ENCODE measurements at regions not wholly inside any gene's neighbourhood (a gene's known extent, or its start where the extent isn't known, plus 50 kb on each side); places are given as distances from the start of the nearest gene placed in this dataset.

DNA sequence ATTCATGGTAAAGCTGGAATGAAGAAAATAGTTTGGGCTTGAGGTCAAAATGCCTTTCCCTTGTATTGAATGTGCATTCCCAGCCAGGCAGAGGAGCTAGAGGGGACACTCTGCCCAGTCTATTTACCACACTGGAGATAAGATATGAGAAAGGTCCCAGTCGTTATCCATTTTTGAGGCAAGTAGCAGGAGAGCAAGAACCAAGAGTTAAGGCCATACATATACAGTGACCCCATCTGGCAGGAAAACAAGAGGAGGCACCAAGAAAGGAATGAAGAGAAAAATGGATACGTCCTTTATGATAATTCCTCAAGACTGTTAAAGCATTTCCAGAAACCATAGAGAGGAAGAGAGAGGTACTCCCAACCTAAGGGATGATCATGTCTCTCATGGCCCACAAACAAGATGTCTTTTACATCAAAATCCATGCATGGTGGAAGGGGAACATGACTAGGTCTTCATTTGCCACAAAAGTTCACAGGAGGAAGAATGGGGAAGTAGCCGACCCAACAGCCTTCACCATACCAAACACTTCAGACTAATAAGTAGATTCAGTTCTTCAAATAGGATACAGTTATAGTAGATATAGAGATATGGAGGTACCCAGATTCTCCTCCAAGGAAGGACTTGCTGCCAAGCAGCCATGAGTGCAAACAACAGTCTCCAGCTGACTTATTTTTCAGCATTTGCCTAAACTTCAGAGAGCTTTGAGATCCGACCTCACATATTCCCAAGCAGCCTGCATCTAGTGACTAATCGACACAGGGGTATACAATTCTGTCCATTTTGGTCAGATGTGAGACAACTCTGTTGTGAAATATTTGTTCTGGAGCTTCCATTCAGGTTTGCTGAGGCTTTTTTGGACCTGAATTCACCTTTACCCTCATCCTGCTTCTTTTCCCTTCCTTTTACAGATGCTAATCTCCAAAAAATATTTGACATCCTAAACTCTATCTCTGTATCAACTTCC is 61.1 kb upstream of the CCDC71L start:
- Mint-ChIP-seq H3K9me3 (ENCODE audit: low read depth) (no peaks in the 10 kb centered on the region), H3K4me3 (ENCODE audit: low read depth) (no peak overlapping the region), H3K36me3 (ENCODE audit: insufficient read depth) (no peaks in the 10 kb centered on the region), H3K27ac (no peak overlapping the region), H3K4me1 (ENCODE audit: low read depth) (peaks cover 9% of the 10 kb centered on the region), H3K27me3 (peaks cover 2% of the 10 kb centered on the region)
- DNase-seq (ENCODE audit: low spot score, unreplicated experiment), result no peak
- TF ChIP-seq, protein P1, sequence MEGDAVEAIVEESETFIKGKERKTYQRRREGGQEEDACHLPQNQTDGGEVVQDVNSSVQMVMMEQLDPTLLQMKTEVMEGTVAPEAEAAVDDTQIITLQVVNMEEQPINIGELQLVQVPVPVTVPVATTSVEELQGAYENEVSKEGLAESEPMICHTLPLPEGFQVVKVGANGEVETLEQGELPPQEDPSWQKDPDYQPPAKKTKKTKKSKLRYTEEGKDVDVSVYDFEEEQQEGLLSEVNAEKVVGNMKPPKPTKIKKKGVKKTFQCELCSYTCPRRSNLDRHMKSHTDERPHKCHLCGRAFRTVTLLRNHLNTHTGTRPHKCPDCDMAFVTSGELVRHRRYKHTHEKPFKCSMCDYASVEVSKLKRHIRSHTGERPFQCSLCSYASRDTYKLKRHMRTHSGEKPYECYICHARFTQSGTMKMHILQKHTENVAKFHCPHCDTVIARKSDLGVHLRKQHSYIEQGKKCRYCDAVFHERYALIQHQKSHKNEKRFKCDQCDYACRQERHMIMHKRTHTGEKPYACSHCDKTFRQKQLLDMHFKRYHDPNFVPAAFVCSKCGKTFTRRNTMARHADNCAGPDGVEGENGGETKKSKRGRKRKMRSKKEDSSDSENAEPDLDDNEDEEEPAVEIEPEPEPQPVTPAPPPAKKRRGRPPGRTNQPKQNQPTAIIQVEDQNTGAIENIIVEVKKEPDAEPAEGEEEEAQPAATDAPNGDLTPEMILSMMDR (IDR thresholded peaks at IDR 0.05; ENCODE audit: unreplicated experiment), result no peak

DNA sequence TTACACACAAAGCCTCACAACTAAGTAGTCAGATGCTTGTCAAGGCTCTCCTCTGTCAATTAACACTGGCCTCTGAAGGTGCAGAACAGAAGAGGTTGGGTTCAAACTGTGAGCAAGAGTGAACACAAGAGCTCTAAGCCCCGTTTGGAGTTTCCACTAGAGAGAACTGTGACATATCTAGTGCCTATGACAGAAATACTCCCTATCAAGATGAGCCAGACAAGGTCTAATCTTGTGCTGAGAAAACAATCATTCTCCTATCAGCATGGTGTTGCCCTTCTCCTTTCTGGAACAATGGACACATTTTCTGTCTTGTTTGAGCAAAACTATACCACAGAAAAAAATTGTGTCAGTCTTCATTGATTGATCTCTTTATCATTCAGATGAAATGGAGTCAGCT is 62.4 kb upstream of the CCDC71L start:
- TF ChIP-seq, protein P1 (IDR thresholded peaks at IDR 0.05; ENCODE audit: unreplicated experiment), result no peak
- Mint-ChIP-seq H3K4me3 (ENCODE audit: low read depth) (no peak overlapping the region), H3K36me3 (ENCODE audit: insufficient read depth) (no peaks in the 10 kb centered on the region), H3K9me3 (ENCODE audit: low read depth) (no peaks in the 10 kb centered on the region), H3K4me1 (ENCODE audit: low read depth) (peaks cover 9% of the 10 kb centered on the region), H3K27me3 (peaks cover 2% of the 10 kb centered on the region), H3K27ac (no peak overlapping the region)
- no peak for DNase-seq (ENCODE audit: low spot score, unreplicated experiment)

DNA sequence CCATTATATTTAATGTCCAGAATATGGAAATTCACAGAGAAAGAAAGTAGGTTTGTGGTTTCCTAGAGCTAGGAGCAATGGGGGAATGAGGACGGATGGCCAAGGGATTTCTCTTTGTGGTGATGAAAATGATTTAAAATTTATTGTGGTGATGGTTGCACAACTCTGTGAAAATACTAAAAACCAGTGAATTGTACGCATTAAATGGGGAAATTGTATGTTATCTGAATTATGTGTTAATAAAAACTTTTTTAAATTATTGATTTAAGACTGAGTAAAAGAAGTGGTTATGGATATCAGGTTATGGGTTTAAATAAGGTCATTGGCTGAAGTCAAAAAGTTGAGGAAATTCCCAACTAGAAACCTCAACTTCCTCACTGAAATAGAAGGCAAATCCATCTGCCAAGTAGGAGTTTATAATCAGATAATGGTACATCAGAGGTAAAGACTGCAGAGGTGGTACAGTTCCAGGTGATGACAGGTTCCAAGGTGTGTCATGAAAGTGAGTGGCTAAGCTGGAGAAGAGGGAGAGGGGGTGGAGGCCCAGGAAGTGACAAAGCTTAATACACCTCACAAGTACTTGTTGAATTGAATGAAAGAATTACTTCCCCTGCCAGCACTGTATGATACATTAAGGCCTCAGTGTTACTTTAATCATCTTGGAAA is 68.9 kb upstream of the CCDC71L start:
- H3K9me3 Mint-ChIP-seq (ENCODE audit: low read depth), result peaks cover 8% of the 10 kb centered on the region
- DNase-seq (ENCODE audit: low spot score, unreplicated experiment), result no peak
- TF ChIP-seq, protein P1 (IDR thresholded peaks at IDR 0.05; ENCODE audit: unreplicated experiment), result no peak
- no peaks in the 10 kb centered on the region for H3K36me3 Mint-ChIP-seq (ENCODE audit: insufficient read depth)
- no peaks in the 10 kb centered on the region for H3K27me3 Mint-ChIP-seq
- no peak overlapping the region for H3K4me3 Mint-ChIP-seq (ENCODE audit: low read depth)
- no peaks in the 10 kb centered on the region for H3K4me1 Mint-ChIP-seq (ENCODE audit: low read depth)
- H3K27ac Mint-ChIP-seq, result no peak overlapping the region

DNA sequence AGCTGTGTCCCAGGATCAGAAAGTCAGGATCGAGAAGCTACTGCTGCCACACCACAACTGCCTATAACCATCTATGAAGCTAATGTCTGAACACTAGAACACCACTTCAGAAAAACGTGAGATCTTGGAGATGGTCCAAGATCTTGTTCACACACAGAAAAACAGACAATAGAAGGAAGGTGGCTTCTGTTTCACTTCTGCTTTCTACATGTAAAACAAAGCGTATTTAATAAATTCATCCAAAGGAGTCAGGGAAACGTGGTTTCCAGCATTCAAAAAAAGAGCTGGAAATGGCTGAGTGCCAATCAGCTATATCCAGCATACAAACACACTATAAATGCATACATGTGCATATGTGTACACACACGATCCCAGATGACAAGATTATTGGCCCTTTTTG is 70.2 kb upstream of the CCDC71L start:
- no peaks in the 10 kb centered on the region for H3K27me3 Mint-ChIP-seq
- DNase-seq (ENCODE audit: low spot score, unreplicated experiment), result no peak
- H3K4me3 Mint-ChIP-seq (ENCODE audit: low read depth), result no peak overlapping the region
- peaks cover 15% of the 10 kb centered on the region for H3K9me3 Mint-ChIP-seq (ENCODE audit: low read depth)
- H3K27ac Mint-ChIP-seq, result no peak overlapping the region
- H3K36me3 Mint-ChIP-seq (ENCODE audit: insufficient read depth), result peaks cover 3% of the 10 kb centered on the region
- peaks cover 3% of the 10 kb centered on the region for H3K4me1 Mint-ChIP-seq (ENCODE audit: low read depth)
- TF ChIP-seq, protein P1 (IDR thresholded peaks at IDR 0.05; ENCODE audit: unreplicated experiment), result no peak

DNA sequence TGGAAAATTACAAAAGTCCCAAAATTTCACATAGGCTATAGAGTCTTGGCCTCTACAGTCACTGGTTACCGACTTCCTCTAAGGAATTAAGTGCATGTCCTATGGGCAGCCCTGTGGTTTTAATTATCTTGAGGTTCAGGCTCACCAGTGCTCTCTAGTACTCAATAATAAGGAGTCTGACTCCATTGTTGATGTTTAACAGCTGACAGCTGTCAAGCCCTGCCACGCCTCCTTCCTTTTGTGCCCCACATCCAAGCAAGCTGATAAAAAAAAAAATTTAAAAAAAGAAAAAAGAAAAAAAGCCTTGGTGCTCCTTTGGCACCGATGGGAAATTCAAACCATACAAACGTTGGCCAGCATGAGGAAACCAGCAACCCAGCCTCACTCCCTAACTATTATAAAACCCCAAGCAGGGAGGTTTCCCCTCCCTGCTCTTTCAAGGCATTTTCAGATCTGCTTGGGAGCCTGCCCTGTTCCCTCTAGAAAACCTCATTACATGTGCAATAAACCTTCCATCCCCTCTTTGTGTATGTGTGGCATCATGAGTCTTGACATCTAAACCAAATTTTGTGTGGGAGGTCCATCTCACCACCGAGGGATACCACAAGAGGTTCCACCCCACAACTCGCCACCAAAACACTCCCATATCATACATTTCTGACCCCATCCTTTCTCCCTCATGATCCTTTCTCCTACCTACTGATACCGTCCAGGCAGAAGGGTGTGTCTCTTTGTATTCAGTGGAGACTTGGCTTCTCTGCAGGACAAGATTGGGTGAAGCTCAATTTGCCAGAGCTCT is 70.9 kb upstream of the CCDC71L start:
- Mint-ChIP-seq H3K27ac (no peak overlapping the region), H3K36me3 (ENCODE audit: insufficient read depth) (peaks cover 5% of the 10 kb centered on the region), H3K4me3 (ENCODE audit: low read depth) (no peak overlapping the region), H3K27me3 (no peaks in the 10 kb centered on the region), H3K9me3 (ENCODE audit: low read depth) (peaks cover 17% of the 10 kb centered on the region), H3K4me1 (ENCODE audit: low read depth) (peaks cover 10% of the 10 kb centered on the region)
- TF ChIP-seq, protein P1 (IDR thresholded peaks at IDR 0.05; ENCODE audit: unreplicated experiment), result no peak
- DNase-seq (ENCODE audit: low spot score, unreplicated experiment), result no peak
